ENCODE measurements at regions not wholly inside any gene's neighbourhood (a gene's known extent, or its start where the extent isn't known, plus 50 kb on each side); places are given as distances from the start of the nearest gene placed in this dataset.

DNA sequence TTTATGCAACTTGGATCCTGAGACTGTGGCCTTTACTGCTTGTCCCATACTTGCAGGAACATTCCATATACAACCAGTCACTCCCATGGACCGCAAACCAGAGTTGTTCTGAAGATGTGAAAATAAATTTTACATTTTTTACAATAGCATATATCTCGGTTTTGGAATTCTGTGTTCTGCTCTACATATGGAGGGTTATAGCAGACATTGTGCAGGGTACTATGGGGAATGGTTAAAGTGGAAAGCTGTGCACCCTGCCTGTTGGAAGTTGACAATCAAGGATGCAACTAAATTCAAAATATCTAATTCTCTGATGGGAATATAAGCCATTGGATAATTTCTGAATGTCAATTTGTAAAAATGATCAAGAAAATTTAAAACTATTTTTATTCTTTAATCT, 603.3 kb downstream of the RAB28 start:
- Histone ChIP-seq H3K27ac (ENCODE audit: low read length) (no peak overlapping the region), H3K9ac (ENCODE audit: low read length) (no peak overlapping the region), H3K36me3 (replicated peaks; ENCODE audit: insufficient read depth, low read length) (no peaks in the 10 kb centered on the region), H3K27me3 (replicated peaks; ENCODE audit: insufficient read depth, low read length) (no peaks in the 10 kb centered on the region), H3F3A (ENCODE audit: insufficient read depth, low read length) (no peaks in the 10 kb centered on the region), H2AFZ (ENCODE audit: low read length) (no peak overlapping the region), H3K4me2 (ENCODE audit: low read depth, low read length) (no peak overlapping the region), H3K9me3 (replicated peaks; ENCODE audit: insufficient read depth, low read length) (no peaks in the 10 kb centered on the region), H3K9me2 (replicated peaks; ENCODE audit: insufficient read depth, low read length) (no peaks in the 10 kb centered on the region), H3K4me1 (ENCODE audit: low read length) (no peaks in the 10 kb centered on the region), H3K79me2 (ENCODE audit: low read length) (no peaks in the 10 kb centered on the region), H3K4me3 (ENCODE audit: low read length) (no peak overlapping the region), H4K20me1 (ENCODE audit: insufficient read depth, low read length) (no peaks in the 10 kb centered on the region)
- TF ChIP-seq EZH2phosphoT487 (IDR thresholded peaks at IDR 0.05; ENCODE audit: low read length) (no peak), CTCF (IDR thresholded peaks at IDR 0.05; ENCODE audit: low read length) (no peak), EZH2 (optimal IDR thresholded peaks at IDR 0.05; ENCODE audit: low read depth, low read length) (no peak)
- no peak for DNase-seq

- Histone ChIP-seq H3K9ac (ENCODE audit: low read length) (no peak overlapping the region), H3K27me3 (replicated peaks; ENCODE audit: insufficient read depth, low read length) (no peaks in the 10 kb centered on the region), H4K20me1 (ENCODE audit: insufficient read depth, low read length) (no peaks in the 10 kb centered on the region), H3K36me3 (replicated peaks; ENCODE audit: insufficient read depth, low read length) (no peaks in the 10 kb centered on the region), H3K79me2 (ENCODE audit: low read length) (no peaks in the 10 kb centered on the region), H3K4me1 (ENCODE audit: low read length) (no peaks in the 10 kb centered on the region), H3K4me3 (ENCODE audit: low read length) (no peak overlapping the region), H3K9me3 (replicated peaks; ENCODE audit: insufficient read depth, low read length) (no peaks in the 10 kb centered on the region), H3K4me2 (ENCODE audit: low read depth, low read length) (no peak overlapping the region), H2AFZ (ENCODE audit: low read length) (no peak overlapping the region), H3K9me2 (replicated peaks; ENCODE audit: insufficient read depth, low read length) (no peaks in the 10 kb centered on the region), H3F3A (ENCODE audit: insufficient read depth, low read length) (no peaks in the 10 kb centered on the region), H3K27ac (ENCODE audit: low read length) (no peak overlapping the region)
- DNase-seq, result no peak
- no peak for TF ChIP-seq EZH2 (optimal IDR thresholded peaks at IDR 0.05; ENCODE audit: low read depth, low read length)
- no peak for TF ChIP-seq EZH2phosphoT487 (IDR thresholded peaks at IDR 0.05; ENCODE audit: low read length)
- TF ChIP-seq CTCF (IDR thresholded peaks at IDR 0.05; ENCODE audit: low read length), result no peak
Observed at GRCh38 chr4:12879496-12879895, 604.6 kb downstream of the RAB28 start.

DNA sequence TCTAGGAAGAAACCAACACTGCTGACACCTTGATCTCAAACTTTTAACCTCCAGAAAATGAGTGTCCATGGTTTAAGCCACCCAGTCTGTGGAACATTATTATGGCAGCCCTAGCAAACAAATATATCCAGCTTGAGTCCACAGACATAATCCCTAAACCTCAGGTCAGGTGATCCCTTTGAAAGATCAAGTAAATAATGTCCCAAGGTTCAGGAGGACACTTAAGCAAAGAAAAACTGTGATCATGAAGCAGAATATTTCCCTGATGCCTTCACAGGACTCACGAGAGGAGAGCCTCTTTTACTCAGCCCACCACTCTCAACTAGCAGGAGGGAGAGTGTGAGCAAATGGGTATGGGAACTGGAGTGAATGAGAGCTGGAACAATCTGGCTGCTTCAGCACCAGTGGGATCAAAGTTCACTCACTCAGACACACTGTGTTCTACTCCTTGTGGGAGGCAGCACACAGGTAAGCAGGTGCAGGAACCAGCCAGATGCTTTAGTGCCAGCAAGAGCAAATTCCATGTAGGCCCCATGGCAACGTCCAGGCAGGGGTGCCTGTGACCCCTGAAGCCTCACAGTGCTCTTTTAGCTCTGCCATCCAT, 608.4 kb downstream of the RAB28 start:
- Histone ChIP-seq H3K9me3 (replicated peaks; ENCODE audit: insufficient read depth, low read length) (no peaks in the 10 kb centered on the region), H3K79me2 (ENCODE audit: low read length) (no peaks in the 10 kb centered on the region), H3K4me1 (ENCODE audit: low read length) (no peaks in the 10 kb centered on the region), H3K4me3 (ENCODE audit: low read length) (no peak overlapping the region), H3K36me3 (replicated peaks; ENCODE audit: insufficient read depth, low read length) (no peaks in the 10 kb centered on the region), H3K9me2 (replicated peaks; ENCODE audit: insufficient read depth, low read length) (no peaks in the 10 kb centered on the region), H3K27ac (ENCODE audit: low read length) (no peak overlapping the region), H3K27me3 (replicated peaks; ENCODE audit: insufficient read depth, low read length) (no peaks in the 10 kb centered on the region), H3F3A (ENCODE audit: insufficient read depth, low read length) (no peaks in the 10 kb centered on the region), H3K4me2 (ENCODE audit: low read depth, low read length) (no peak overlapping the region), H3K9ac (ENCODE audit: low read length) (no peak overlapping the region), H4K20me1 (ENCODE audit: insufficient read depth, low read length) (no peaks in the 10 kb centered on the region), H2AFZ (ENCODE audit: low read length) (no peak overlapping the region)
- TF ChIP-seq EZH2 (optimal IDR thresholded peaks at IDR 0.05; ENCODE audit: low read depth, low read length) (no peak), CTCF (IDR thresholded peaks at IDR 0.05; ENCODE audit: low read length) (no peak), EZH2phosphoT487 (IDR thresholded peaks at IDR 0.05; ENCODE audit: low read length) (no peak)
- no peak for DNase-seq
